ENCODE measurements at regions not wholly inside any gene's neighbourhood (a gene's known extent, or its start where the extent isn't known, plus 50 kb on each side); places are given as distances from the start of the nearest gene placed in this dataset.

DNA sequence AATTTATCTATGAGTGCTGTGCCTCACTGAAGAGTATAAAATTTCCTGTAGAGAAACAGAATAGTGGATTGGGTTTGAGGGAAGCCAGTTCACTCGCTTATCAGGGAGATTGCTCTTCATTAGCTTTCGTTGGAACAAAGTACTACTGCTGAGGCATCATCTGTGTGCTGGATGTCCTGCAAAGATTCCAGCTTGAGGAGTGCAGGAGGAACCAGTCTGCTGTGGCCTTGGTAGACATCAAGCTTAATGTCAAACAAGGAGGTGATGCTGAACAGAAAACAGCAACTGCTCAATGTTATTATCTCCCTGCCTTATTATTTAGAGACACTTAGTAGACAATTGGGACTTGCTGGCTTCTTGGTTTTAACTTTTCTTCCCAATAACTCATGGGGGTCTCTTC, 297.5 kb upstream of the DPH6 start:
- TF ChIP-seq, protein P1, sequence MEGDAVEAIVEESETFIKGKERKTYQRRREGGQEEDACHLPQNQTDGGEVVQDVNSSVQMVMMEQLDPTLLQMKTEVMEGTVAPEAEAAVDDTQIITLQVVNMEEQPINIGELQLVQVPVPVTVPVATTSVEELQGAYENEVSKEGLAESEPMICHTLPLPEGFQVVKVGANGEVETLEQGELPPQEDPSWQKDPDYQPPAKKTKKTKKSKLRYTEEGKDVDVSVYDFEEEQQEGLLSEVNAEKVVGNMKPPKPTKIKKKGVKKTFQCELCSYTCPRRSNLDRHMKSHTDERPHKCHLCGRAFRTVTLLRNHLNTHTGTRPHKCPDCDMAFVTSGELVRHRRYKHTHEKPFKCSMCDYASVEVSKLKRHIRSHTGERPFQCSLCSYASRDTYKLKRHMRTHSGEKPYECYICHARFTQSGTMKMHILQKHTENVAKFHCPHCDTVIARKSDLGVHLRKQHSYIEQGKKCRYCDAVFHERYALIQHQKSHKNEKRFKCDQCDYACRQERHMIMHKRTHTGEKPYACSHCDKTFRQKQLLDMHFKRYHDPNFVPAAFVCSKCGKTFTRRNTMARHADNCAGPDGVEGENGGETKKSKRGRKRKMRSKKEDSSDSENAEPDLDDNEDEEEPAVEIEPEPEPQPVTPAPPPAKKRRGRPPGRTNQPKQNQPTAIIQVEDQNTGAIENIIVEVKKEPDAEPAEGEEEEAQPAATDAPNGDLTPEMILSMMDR (IDR thresholded peaks at IDR 0.05) = no peak
- no peak for TF ChIP-seq POLR2A (IDR thresholded peaks at IDR 0.05)
